GM23338 (cell line): ENCODE measurements at regions not wholly inside any gene's neighbourhood (a gene's known extent, or its start where the extent isn't known, plus 50 kb on each side); places are given as distances from the start of the nearest gene placed in this dataset.

Experiments used
- CTCF ChIP-seq, 2 experiments: fragments of 200-600 bp in 1 of 2; sonication (generic) in 1 of 2; conservative IDR thresholded peaks; 2 replicates each; pipeline versions ENCODE4 v1.5.1 to v1.6.1; 2016 to 2017; ENCODE audit warnings: antibody characterized with exemption in 2 of 2, low read depth in 2 of 2, mild to moderate bottlenecking in 2 of 2, moderate library complexity in 1 of 2
- EZH2phosphoT487 ChIP-seq: fragments of 200-600 bp; sonication (generic); IDR thresholded peaks from one replicate; pipeline ENCODE4 v1.8.1; 2018; ENCODE audit warnings: antibody characterized with exemption; ENCODE audit not compliant: unreplicated experiment
- REST ChIP-seq: IDR thresholded peaks from one replicate; pipeline ENCODE4 v1.6.1; 2018; ENCODE audit warnings: antibody characterized with exemption; ENCODE audit not compliant: unreplicated experiment

GRCh38 chr11:90614318-90614717 lies 391.5 kb upstream of the CHORDC1 start:
- no peak; a peak in 1 of 4 replicates for TF ChIP-seq CTCF (conservative IDR thresholded peaks at IDR 0.05; ENCODE audit: low read depth in 2 of 2)
- TF ChIP-seq EZH2phosphoT487: no peak
- no peak for TF ChIP-seq REST
